ENCODE measurements at regions not wholly inside any gene's neighbourhood (a gene's known extent, or its start where the extent isn't known, plus 50 kb on each side); places are given as distances from the start of the nearest gene placed in this dataset.

GRCh38 chr5:98259595-98259994 lies 513.9 kb upstream of the RGMB start:
- no peak for ATAC-seq
- no peak for TF ChIP-seq ZC3H10 (CRISPR knock-in tag; IDR thresholded peaks at IDR 0.05)
- TF ChIP-seq TCF4 (CRISPR knock-in tag; IDR thresholded peaks at IDR 0.05; ENCODE audit: borderline replicate concordance) = no peak
- TF ChIP-seq CSRNP3 (CRISPR knock-in tag; IDR thresholded peaks at IDR 0.05) = no peak
- no peak for TF ChIP-seq RARB (CRISPR knock-in tag; IDR thresholded peaks at IDR 0.05)
- TF ChIP-seq ZNF8 (CRISPR knock-in tag; IDR thresholded peaks at IDR 0.05) = no peak
- TF ChIP-seq SNAI2 (CRISPR knock-in tag; IDR thresholded peaks at IDR 0.05) = no peak
- TF ChIP-seq, protein P1, sequence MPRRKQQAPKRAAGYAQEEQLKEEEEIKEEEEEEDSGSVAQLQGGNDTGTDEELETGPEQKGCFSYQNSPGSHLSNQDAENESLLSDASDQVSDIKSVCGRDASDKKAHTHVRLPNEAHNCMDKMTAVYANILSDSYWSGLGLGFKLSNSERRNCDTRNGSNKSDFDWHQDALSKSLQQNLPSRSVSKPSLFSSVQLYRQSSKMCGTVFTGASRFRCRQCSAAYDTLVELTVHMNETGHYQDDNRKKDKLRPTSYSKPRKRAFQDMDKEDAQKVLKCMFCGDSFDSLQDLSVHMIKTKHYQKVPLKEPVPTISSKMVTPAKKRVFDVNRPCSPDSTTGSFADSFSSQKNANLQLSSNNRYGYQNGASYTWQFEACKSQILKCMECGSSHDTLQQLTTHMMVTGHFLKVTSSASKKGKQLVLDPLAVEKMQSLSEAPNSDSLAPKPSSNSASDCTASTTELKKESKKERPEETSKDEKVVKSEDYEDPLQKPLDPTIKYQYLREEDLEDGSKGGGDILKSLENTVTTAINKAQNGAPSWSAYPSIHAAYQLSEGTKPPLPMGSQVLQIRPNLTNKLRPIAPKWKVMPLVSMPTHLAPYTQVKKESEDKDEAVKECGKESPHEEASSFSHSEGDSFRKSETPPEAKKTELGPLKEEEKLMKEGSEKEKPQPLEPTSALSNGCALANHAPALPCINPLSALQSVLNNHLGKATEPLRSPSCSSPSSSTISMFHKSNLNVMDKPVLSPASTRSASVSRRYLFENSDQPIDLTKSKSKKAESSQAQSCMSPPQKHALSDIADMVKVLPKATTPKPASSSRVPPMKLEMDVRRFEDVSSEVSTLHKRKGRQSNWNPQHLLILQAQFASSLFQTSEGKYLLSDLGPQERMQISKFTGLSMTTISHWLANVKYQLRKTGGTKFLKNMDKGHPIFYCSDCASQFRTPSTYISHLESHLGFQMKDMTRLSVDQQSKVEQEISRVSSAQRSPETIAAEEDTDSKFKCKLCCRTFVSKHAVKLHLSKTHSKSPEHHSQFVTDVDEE (CRISPR knock-in tag; IDR thresholded peaks at IDR 0.05) = no peak
- no peak for TF ChIP-seq ISL1 (CRISPR knock-in tag; IDR thresholded peaks at IDR 0.05)
- TF ChIP-seq, protein P2, sequence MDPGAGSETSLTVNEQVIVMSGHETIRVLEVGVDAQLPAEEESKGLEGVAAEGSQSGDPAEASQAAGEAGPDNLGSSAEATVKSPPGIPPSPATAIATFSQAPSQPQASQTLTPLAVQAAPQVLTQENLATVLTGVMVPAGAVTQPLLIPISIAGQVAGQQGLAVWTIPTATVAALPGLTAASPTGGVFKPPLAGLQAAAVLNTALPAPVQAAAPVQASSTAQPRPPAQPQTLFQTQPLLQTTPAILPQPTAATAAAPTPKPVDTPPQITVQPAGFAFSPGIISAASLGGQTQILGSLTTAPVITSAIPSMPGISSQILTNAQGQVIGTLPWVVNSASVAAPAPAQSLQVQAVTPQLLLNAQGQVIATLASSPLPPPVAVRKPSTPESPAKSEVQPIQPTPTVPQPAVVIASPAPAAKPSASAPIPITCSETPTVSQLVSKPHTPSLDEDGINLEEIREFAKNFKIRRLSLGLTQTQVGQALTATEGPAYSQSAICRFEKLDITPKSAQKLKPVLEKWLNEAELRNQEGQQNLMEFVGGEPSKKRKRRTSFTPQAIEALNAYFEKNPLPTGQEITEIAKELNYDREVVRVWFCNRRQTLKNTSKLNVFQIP (CRISPR knock-in tag; IDR thresholded peaks at IDR 0.05; ENCODE audit: borderline replicate concordance, low read depth) = no peak
- TF ChIP-seq TOX (CRISPR knock-in tag; IDR thresholded peaks at IDR 0.05; ENCODE audit: borderline replicate concordance) = no peak
- TF ChIP-seq CREB5 (CRISPR knock-in tag; IDR thresholded peaks at IDR 0.05; ENCODE audit: low read depth) = no peak
- no peak for TF ChIP-seq BACH2 (CRISPR knock-in tag; IDR thresholded peaks at IDR 0.05; ENCODE audit: borderline replicate concordance)
- no peak for TF ChIP-seq ZFP3 (CRISPR knock-in tag; IDR thresholded peaks at IDR 0.05)
- TF ChIP-seq CSDC2 (CRISPR knock-in tag; IDR thresholded peaks at IDR 0.05) = no peak
- TF ChIP-seq ZFP30 (CRISPR knock-in tag; IDR thresholded peaks at IDR 0.05) = no peak
- no peak for TF ChIP-seq OSR1 (CRISPR knock-in tag; IDR thresholded peaks at IDR 0.05)
- no peak for TF ChIP-seq GLIS3 (CRISPR knock-in tag; IDR thresholded peaks at IDR 0.05)
- no peak for TF ChIP-seq ZNF70 (CRISPR knock-in tag; IDR thresholded peaks at IDR 0.05)

DNA sequence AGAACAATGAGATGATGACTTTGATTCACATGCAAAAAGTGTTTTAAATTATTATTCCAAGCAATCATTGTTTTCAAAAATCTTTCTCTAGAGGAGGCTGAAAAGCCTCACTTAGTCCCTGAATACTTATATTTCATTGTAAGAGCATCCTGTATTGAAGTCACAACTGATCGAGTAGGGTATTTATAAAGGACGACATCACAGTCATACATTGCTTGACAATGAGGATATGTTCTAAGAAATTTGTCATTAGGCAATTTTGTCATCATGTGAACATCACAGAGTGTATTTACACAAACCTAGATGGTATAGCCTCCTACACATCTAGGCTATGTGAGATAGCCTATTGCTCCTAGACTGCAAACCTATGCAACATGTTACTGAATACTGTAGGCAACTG lies 510.4 kb upstream of the RGMB start:
- no peak for ATAC-seq
- no peak for TF ChIP-seq CSDC2 (CRISPR knock-in tag; IDR thresholded peaks at IDR 0.05)
- no peak for TF ChIP-seq OSR1 (CRISPR knock-in tag; IDR thresholded peaks at IDR 0.05)
- TF ChIP-seq ESRRG (CRISPR knock-in tag; IDR thresholded peaks at IDR 0.05) = no peak
- TF ChIP-seq PPARA (CRISPR knock-in tag; IDR thresholded peaks at IDR 0.05; ENCODE audit: borderline replicate concordance) = no peak
- TF ChIP-seq ZNF70 (CRISPR knock-in tag; IDR thresholded peaks at IDR 0.05) = no peak

DNA sequence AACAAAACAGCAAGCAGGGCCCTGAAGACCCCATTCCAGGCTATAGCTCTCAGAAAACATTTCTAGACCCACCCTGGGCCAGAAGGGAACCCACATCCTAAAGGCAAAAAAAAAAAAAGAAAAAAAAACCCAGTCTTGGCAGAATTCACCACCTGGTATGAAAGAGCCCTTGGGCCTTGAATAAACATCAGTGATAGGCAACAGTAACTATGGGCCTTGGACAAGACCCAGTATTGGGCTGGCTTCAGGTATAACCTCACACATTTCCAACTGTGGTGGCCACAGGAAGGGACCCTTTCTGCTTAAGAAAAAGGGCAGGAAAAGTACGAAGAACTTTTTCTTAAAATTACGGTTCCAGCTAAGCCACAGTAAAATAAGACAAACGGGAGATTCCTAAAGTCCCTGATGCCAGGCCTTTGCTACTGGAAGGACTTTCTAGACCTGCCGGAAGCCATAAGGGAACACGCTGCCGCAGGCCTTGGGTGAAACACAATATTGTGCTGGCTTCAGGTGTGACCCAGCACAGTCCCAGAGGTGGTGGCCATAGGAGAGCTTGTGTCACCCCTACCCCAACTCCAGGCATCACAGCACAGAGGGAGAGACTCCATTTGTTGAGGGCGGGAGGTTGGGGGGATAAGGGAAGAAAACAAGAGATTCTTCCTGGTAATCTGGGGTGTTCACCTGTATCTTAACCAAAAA lies 505.2 kb upstream of the RGMB start:
- no peak for ATAC-seq
- TF ChIP-seq, protein P2 (CRISPR knock-in tag; IDR thresholded peaks at IDR 0.05; ENCODE audit: borderline replicate concordance, low read depth) = no peak
- no peak for TF ChIP-seq PPARA (CRISPR knock-in tag; IDR thresholded peaks at IDR 0.05; ENCODE audit: borderline replicate concordance)
- TF ChIP-seq CSDC2 (CRISPR knock-in tag; IDR thresholded peaks at IDR 0.05) = no peak
- no peak for TF ChIP-seq ZNF565 (CRISPR knock-in tag; conservative IDR thresholded peaks at IDR 0.05; ENCODE audit: low read depth)
- no peak for TF ChIP-seq BACH2 (CRISPR knock-in tag; IDR thresholded peaks at IDR 0.05; ENCODE audit: borderline replicate concordance)
- no peak for TF ChIP-seq ZFP3 (CRISPR knock-in tag; IDR thresholded peaks at IDR 0.05)
- no peak for TF ChIP-seq GLIS3 (CRISPR knock-in tag; IDR thresholded peaks at IDR 0.05)
- TF ChIP-seq TCF4 (CRISPR knock-in tag; IDR thresholded peaks at IDR 0.05; ENCODE audit: borderline replicate concordance) = no peak
- no peak for TF ChIP-seq ZNF8 (CRISPR knock-in tag; IDR thresholded peaks at IDR 0.05)
- TF ChIP-seq ESRRG (CRISPR knock-in tag; IDR thresholded peaks at IDR 0.05) = no peak
- TF ChIP-seq ZC3H10 (CRISPR knock-in tag; IDR thresholded peaks at IDR 0.05) = no peak
- TF ChIP-seq ZFP30 (CRISPR knock-in tag; IDR thresholded peaks at IDR 0.05) = no peak
- TF ChIP-seq ARNTL (CRISPR knock-in tag; IDR thresholded peaks at IDR 0.05; ENCODE audit: borderline replicate concordance, low read depth) = no peak
- TF ChIP-seq, protein P3, sequence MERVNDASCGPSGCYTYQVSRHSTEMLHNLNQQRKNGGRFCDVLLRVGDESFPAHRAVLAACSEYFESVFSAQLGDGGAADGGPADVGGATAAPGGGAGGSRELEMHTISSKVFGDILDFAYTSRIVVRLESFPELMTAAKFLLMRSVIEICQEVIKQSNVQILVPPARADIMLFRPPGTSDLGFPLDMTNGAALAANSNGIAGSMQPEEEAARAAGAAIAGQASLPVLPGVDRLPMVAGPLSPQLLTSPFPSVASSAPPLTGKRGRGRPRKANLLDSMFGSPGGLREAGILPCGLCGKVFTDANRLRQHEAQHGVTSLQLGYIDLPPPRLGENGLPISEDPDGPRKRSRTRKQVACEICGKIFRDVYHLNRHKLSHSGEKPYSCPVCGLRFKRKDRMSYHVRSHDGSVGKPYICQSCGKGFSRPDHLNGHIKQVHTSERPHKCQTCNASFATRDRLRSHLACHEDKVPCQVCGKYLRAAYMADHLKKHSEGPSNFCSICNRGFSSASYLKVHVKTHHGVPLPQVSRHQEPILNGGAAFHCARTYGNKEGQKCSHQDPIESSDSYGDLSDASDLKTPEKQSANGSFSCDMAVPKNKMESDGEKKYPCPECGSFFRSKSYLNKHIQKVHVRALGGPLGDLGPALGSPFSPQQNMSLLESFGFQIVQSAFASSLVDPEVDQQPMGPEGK (CRISPR knock-in tag; IDR thresholded peaks at IDR 0.05; ENCODE audit: borderline replicate concordance) = no peak
- no peak for TF ChIP-seq TOX (CRISPR knock-in tag; IDR thresholded peaks at IDR 0.05; ENCODE audit: borderline replicate concordance)
- no peak for TF ChIP-seq ISL1 (CRISPR knock-in tag; IDR thresholded peaks at IDR 0.05)
